Common myeloid progenitor, CD34-positive (primary cell): ENCODE measurements at regions not wholly inside any gene's neighbourhood (a gene's known extent, or its start where the extent isn't known, plus 50 kb on each side); places are given as distances from the start of the nearest gene placed in this dataset.

Source experiments
- CTCF ChIA-PET: fragments of 350-600 bp; sonication (Branson Sonifier 250); formaldehyde crosslinking; loops from one replicate; lab custom pipeline; 2021; ENCODE audit warnings: antibody characterized with exemption; lab: Charles Lee
- POLR2A ChIA-PET: fragments of 350-600 bp; sonication (Branson Sonifier 250); formaldehyde crosslinking; loops from one replicate; lab custom pipeline; 2021; ENCODE audit warnings: antibody characterized with exemption; lab: Charles Lee
- DNase-seq, 3 donors: peaks; one replicate each; pipeline versions ENCODE4 v3.0.0 to v3.0.0-alpha.2; 2013
- H3K27ac ChIP-seq, 2 experiments: 1 replicate in 1 of 2; 2 replicates in 1 of 2; pipeline ENCODE4 v1.7.0; 2013; ENCODE audit warnings: inconsistent platforms in 2 of 2, low read length in 2 of 2, mild to moderate bottlenecking in 2 of 2, low read depth in 1 of 2, moderate library complexity in 1 of 2; ENCODE audit not compliant: severe bottlenecking in 2 of 2, insufficient read depth in 1 of 2, poor library complexity in 1 of 2
- H3K27me3 ChIP-seq, 5 experiments: replicated peaks in 2 of 5; 1 replicate in 3 of 5; 2 replicates in 2 of 5; pipeline versions ENCODE4 v1.6.1 to v1.7.0; 2013; ENCODE audit warnings: low read length in 4 of 5, mild to moderate bottlenecking in 2 of 5, moderate library complexity in 2 of 5, inconsistent platforms in 1 of 5; ENCODE audit not compliant: insufficient read depth in 5 of 5, control insufficient read depth in 4 of 5
- H3K36me3 ChIP-seq, 4 experiments: 1 replicate in 2 of 4; 2 replicates in 2 of 4; pipeline versions ENCODE4 v1.6.1 to v1.7.0; 2013; ENCODE audit warnings: low read length in 3 of 4, control low read depth in 1 of 4, mild to moderate bottlenecking in 1 of 4; ENCODE audit not compliant: control insufficient read depth in 4 of 4, insufficient read depth in 4 of 4
- H3K4me1 ChIP-seq, 4 experiments: 1 replicate in 3 of 4; 2 replicates in 1 of 4; pipeline versions ENCODE4 v1.6.1 to v1.7.1; 2013; ENCODE audit warnings: low read length in 3 of 4, mild to moderate bottlenecking in 3 of 4, control low read depth in 1 of 4, inconsistent platforms in 1 of 4, moderate library complexity in 1 of 4; ENCODE audit not compliant: control insufficient read depth in 4 of 4, insufficient read depth in 4 of 4; ENCODE audit errors: control extremely low read depth in 1 of 4
- H3K4me3 ChIP-seq, 7 experiments: 1 replicate in 4 of 7; 2 replicates in 3 of 7; pipeline versions ENCODE4 v1.5.1 to v1.7.0; 2013; ENCODE audit warnings: mild to moderate bottlenecking in 7 of 7, low read length in 6 of 7, moderate library complexity in 6 of 7, inconsistent platforms in 2 of 7, low read depth in 2 of 7, control low read depth in 1 of 7; ENCODE audit not compliant: insufficient read depth in 4 of 7, control insufficient read depth in 1 of 7; ENCODE audit errors: extremely low read depth in 1 of 7
- H3K9me3 ChIP-seq, 5 experiments: 1 replicate in 4 of 5; 2 replicates in 1 of 5; pipeline versions ENCODE4 v1.6.1 to v1.7.1; 2013; ENCODE audit warnings: low read length in 4 of 5, mild to moderate bottlenecking in 2 of 5, inconsistent platforms in 1 of 5, low read depth in 1 of 5, moderate library complexity in 1 of 5; ENCODE audit not compliant: control insufficient read depth in 4 of 5, insufficient read depth in 2 of 5; ENCODE audit errors: control extremely low read depth in 1 of 5
- WGBS: methylation state at CpG from one replicate; pipeline ENCODE4 v1.1.5; 2013; ENCODE audit not compliant: insufficient coverage; 5-methylcytosine and 5-hydroxymethylcytosine counted together

- Histone ChIP-seq H3K4me3 (no peak overlapping the region), H3K9me3 (peaks cover 0 to 2% (median 0%) of the 10 kb centered on the region in 5 experiments), H3K4me1 (no peaks in the 10 kb centered on the region), H3K27ac (no peak overlapping the region), H3K36me3 (no peaks in the 10 kb centered on the region), H3K27me3 (no peaks in the 10 kb centered on the region)
- no peak for DNase-seq
- WGBS: 54% methylated on average over 2 of the region's 2 CpGs
- POLR2A ChIA-PET: no interaction called here
- CTCF ChIA-PET: no interaction called here
These were observed 502.1 kb upstream of the IL12A start for GRCh38 chr3:159486580-159486979.

- ChIA-PET CTCF (no interaction called here), POLR2A (no interaction called here)
- 43% methylated on average over 1 of the region's 2 CpGs for WGBS
- H3K4me3 ChIP-seq: no peak overlapping the region
- no peaks in the 10 kb centered on the region for H3K27me3 ChIP-seq
- no peak overlapping the region for H3K27ac ChIP-seq
- no peaks in the 10 kb centered on the region for H3K36me3 ChIP-seq
- DNase-seq: no peak
- H3K9me3 ChIP-seq: peaks cover 0 to 2% (median 0%) of the 10 kb centered on the region in 5 experiments
- no peaks in the 10 kb centered on the region for H3K4me1 ChIP-seq
These were observed 501.3 kb upstream of the IL12A start for GRCh38 chr3:159487304-159487703.

GRCh38 chr3:159488602-159489001, 500.0 kb upstream of the IL12A start:
- H3K9me3 ChIP-seq: peaks cover 0 to 2% (median 0%) of the 10 kb centered on the region in 5 experiments
- CTCF ChIA-PET: no interaction called here

GRCh38 chr3:159497361-159497760, 491.3 kb upstream of the IL12A start:
- Histone ChIP-seq H3K36me3 (no peaks in the 10 kb centered on the region), H3K27ac (no peak overlapping the region), H3K4me1 (no peaks in the 10 kb centered on the region), H3K27me3 (no peaks in the 10 kb centered on the region), H3K4me3 (no peak overlapping the region), H3K9me3 (no peaks in the 10 kb centered on the region)
- ChIA-PET POLR2A (no interaction called here), CTCF (no interaction called here)
- DNase-seq: no peak
- no CpG with 5 or more reads among the region's 2 CpGs for WGBS

More at GRCh38 chr3:159488602-159489001, 500.0 kb upstream of the IL12A start:
- no peak overlapping the region for H3K4me3 ChIP-seq
- POLR2A ChIA-PET: no interaction called here
- WGBS: 67% methylated on average over 1 of the region's 2 CpGs
- no peaks in the 10 kb centered on the region for H3K4me1 ChIP-seq
- no peaks in the 10 kb centered on the region for H3K36me3 ChIP-seq
- no peak for DNase-seq
- H3K27ac ChIP-seq: no peak overlapping the region
- H3K27me3 ChIP-seq: no peaks in the 10 kb centered on the region

- Histone ChIP-seq H3K36me3 (no peaks in the 10 kb centered on the region), H3K4me3 (no peak overlapping the region), H3K27ac (no peak overlapping the region), H3K4me1 (no peaks in the 10 kb centered on the region), H3K27me3 (peaks cover 0 to 2% (median 0%) of the 10 kb centered on the region in 5 experiments), H3K9me3 (no peaks in the 10 kb centered on the region)
- WGBS: 81% methylated on average over 6 of the region's 6 CpGs
- ChIA-PET POLR2A (no interaction called here), CTCF (no interaction called here)
- DNase-seq: no peak
These were observed 489.4 kb upstream of the IL12A start for GRCh38 chr3:159499031-159499793.

- no peaks in the 10 kb centered on the region for H3K36me3 ChIP-seq
- CTCF ChIA-PET: interaction anchor here (0.6 kb wide), 2 partner anchors 93 to 200 kb away, joined by 3 read pairs; no protein-coding TSS in a partner anchor
- DNase-seq: no peak
- H3K27me3 ChIP-seq: peaks cover 0 to 2% (median 0%) of the 10 kb centered on the region in 5 experiments
- no peaks in the 10 kb centered on the region for H3K9me3 ChIP-seq
- 100% methylated on average over 1 of the region's 1 CpG for WGBS
- no peak overlapping the region for H3K4me3 ChIP-seq
- no peak overlapping the region for H3K27ac ChIP-seq
- H3K4me1 ChIP-seq: no peaks in the 10 kb centered on the region
- POLR2A ChIA-PET: no interaction called here
These were observed 487.6 kb upstream of the IL12A start for GRCh38 chr3:159501029-159501428.

GRCh38 chr3:159502986-159503385, 485.6 kb upstream of the IL12A start:
- H3K36me3 ChIP-seq: no peaks in the 10 kb centered on the region
- peaks cover 0 to 2% (median 0%) of the 10 kb centered on the region in 5 experiments for H3K27me3 ChIP-seq

More at GRCh38 chr3:159502986-159503385, 485.6 kb upstream of the IL12A start:
- H3K27ac ChIP-seq: no peak overlapping the region
- 67% methylated on average over 1 of the region's 2 CpGs for WGBS
- no peaks in the 10 kb centered on the region for H3K9me3 ChIP-seq
- ChIA-PET POLR2A (no interaction called here), CTCF (no interaction called here)
- no peak for DNase-seq
- no peaks in the 10 kb centered on the region for H3K4me1 ChIP-seq
- no peak overlapping the region for H3K4me3 ChIP-seq
